ENCODE measurements at regions not wholly inside any gene's neighbourhood (a gene's known extent, or its start where the extent isn't known, plus 50 kb on each side); places are given as distances from the start of the nearest gene placed in this dataset.

- H3K36me3 ChIP-seq (ENCODE audit: low read depth), result peaks cover 50% of the 10 kb centered on the region; the same call in 1 of the 2 replicates
- H3K9me2 ChIP-seq (ENCODE audit: insufficient read depth), result no peaks in the 10 kb centered on the region
- H3K4me3 ChIP-seq, result no peak overlapping the region
- H2AFZ ChIP-seq, result no peak overlapping the region
- H3K9ac ChIP-seq, result no peak overlapping the region
- in situ Hi-C loops (cut with MboI), result no loop called here
- no peaks in the 10 kb centered on the region for H3K79me2 ChIP-seq (ENCODE audit: insufficient read depth)
- no peak for DNase-seq
- peaks cover 8% of the 10 kb centered on the region for H3F3A ChIP-seq (ENCODE audit: insufficient read depth)
- WGBS, 2 experiments (ENCODE audit: low coverage in 1 of 2, low lambda C conversion rate in 2 of 2, missing lambda C conversion rate in 2 of 2), result 52 to 63% methylated on average over 2 of the region's 2 CpGs
- peaks cover 3% of the 10 kb centered on the region; the same call in 1 of the 2 replicates for H3K4me1 ChIP-seq (ENCODE audit: insufficient read depth)
- no peaks in the 10 kb centered on the region for H4K20me1 ChIP-seq (ENCODE audit: insufficient read depth)
- no peak for TF ChIP-seq EZH2phosphoT487 (IDR thresholded peaks at IDR 0.05; ENCODE audit: insufficient read depth, low read depth)
- no peak for TF ChIP-seq EZH2 (IDR thresholded peaks at IDR 0.05; ENCODE audit: insufficient read depth, poor library complexity, severe bottlenecking)
- no peak overlapping the region for H3K27ac ChIP-seq
- no peak overlapping the region for H3K4me2 ChIP-seq (ENCODE audit: unreplicated experiment)
- no peaks in the 10 kb centered on the region for H3K27me3 ChIP-seq (replicated peaks; ENCODE audit: insufficient read depth)
- H3K9me3 ChIP-seq (ENCODE audit: low read depth), result no peaks in the 10 kb centered on the region
Observed at GRCh38 chr20:3325864-3326263, 81.6 kb downstream of the DNAAF9 start.

DNA sequence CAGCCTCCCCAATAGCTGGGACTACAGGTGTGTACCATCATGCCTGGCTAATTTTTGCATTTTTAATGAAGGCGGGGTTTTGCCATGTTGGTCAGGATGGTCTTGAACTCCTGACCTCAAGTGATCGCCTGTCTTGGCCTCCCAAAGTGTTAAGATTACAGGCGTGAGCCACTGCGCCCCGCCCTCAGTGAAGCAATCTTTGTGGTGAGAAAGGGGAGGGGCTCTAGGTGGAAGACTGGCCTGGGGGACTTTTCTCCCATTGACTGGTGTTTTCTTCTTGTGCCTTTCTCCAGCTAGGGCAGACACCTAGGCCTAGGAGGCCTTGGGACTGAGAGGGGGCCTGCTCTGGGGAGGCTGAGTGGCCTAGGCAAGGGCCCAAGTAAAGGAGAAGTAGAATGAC is 84.1 kb downstream of the DNAAF9 start:
- Histone ChIP-seq H2AFZ (no peak overlapping the region), H3K4me1 (ENCODE audit: insufficient read depth) (no peaks in the 10 kb centered on the region), H3K36me3 (ENCODE audit: low read depth) (peaks cover 42% of the 10 kb centered on the region; the same call in 1 of the 2 replicates), H3K9ac (no peak overlapping the region), H3K27ac (no peak overlapping the region), H3K79me2 (ENCODE audit: insufficient read depth) (no peaks in the 10 kb centered on the region), H3K27me3 (replicated peaks; ENCODE audit: insufficient read depth) (no peaks in the 10 kb centered on the region), H3K9me3 (ENCODE audit: low read depth) (no peaks in the 10 kb centered on the region), H3K4me2 (ENCODE audit: unreplicated experiment) (no peak overlapping the region), H3K9me2 (ENCODE audit: insufficient read depth) (no peaks in the 10 kb centered on the region), H4K20me1 (ENCODE audit: insufficient read depth) (no peaks in the 10 kb centered on the region), H3K4me3 (no peak overlapping the region), H3F3A (ENCODE audit: insufficient read depth) (no peaks in the 10 kb centered on the region)
- TF ChIP-seq EZH2phosphoT487 (IDR thresholded peaks at IDR 0.05; ENCODE audit: insufficient read depth, low read depth) (no peak), EZH2 (IDR thresholded peaks at IDR 0.05; ENCODE audit: insufficient read depth, poor library complexity, severe bottlenecking) (no peak)
- DNase-seq, result peak; percentile 16
- 79 to 80% methylated on average over 5 of the region's 5 CpGs for WGBS, 2 experiments (ENCODE audit: low coverage in 1 of 2, low lambda C conversion rate in 2 of 2, missing lambda C conversion rate in 2 of 2)
- in situ Hi-C loops (cut with MboI), result no loop called here

GRCh38 chr20:3318226-3318884 is 79.4 kb upstream of the SLC4A11 start:
- WGBS, 2 experiments (ENCODE audit: low coverage in 1 of 2, low lambda C conversion rate in 2 of 2, missing lambda C conversion rate in 2 of 2), result 91 to 93% methylated on average over 3 of the region's 3 CpGs
- Histone ChIP-seq H3K9me2 (ENCODE audit: insufficient read depth) (no peaks in the 10 kb centered on the region), H3K4me1 (ENCODE audit: insufficient read depth) (peaks cover 22% of the 10 kb centered on the region), H3F3A (ENCODE audit: insufficient read depth) (peaks cover 20% of the 10 kb centered on the region), H3K4me2 (ENCODE audit: unreplicated experiment) (no peak overlapping the region), H4K20me1 (ENCODE audit: insufficient read depth) (no peaks in the 10 kb centered on the region), H3K4me3 (no peak overlapping the region), H3K27me3 (replicated peaks; ENCODE audit: insufficient read depth) (no peaks in the 10 kb centered on the region), H3K36me3 (ENCODE audit: low read depth) (peaks cover 30% of the 10 kb centered on the region; the same call in 1 of the 2 replicates), H3K9ac (no peak overlapping the region), H3K27ac (no peak overlapping the region), H3K79me2 (ENCODE audit: insufficient read depth) (no peaks in the 10 kb centered on the region), H3K9me3 (ENCODE audit: low read depth) (no peaks in the 10 kb centered on the region), H2AFZ (no peak overlapping the region)
- in situ Hi-C loops (cut with MboI), result no loop called here
- DNase-seq, result no peak
- TF ChIP-seq EZH2phosphoT487 (IDR thresholded peaks at IDR 0.05; ENCODE audit: insufficient read depth, low read depth), result no peak
- TF ChIP-seq EZH2 (IDR thresholded peaks at IDR 0.05; ENCODE audit: insufficient read depth, poor library complexity, severe bottlenecking), result no peak

DNA sequence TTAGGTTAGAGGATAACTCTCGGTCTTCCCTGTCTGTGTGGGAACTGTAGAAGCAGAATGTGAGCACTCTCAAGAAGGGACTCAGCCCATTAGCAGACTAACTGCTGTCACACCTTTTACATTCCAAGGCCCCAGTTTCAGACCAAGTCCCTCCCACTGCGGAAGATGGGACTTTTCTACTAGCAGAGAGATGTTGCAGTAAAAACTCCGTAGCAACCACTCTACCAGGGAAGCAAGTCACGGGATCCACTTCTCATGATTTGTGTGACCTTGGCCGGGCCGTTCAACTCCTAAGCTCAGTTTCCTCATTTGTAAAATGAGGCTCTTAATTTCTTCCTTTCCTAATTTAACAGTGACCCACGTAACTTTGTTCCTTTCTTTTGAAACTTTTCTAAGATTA is 77.1 kb upstream of the SLC4A11 start:
- Histone ChIP-seq H3K27me3 (replicated peaks; ENCODE audit: insufficient read depth) (no peaks in the 10 kb centered on the region), H3K9ac (no peak overlapping the region), H3K27ac (no peak overlapping the region), H4K20me1 (ENCODE audit: insufficient read depth) (no peaks in the 10 kb centered on the region), H3K9me3 (ENCODE audit: low read depth) (no peaks in the 10 kb centered on the region), H2AFZ (no peak overlapping the region), H3K9me2 (ENCODE audit: insufficient read depth) (no peaks in the 10 kb centered on the region), H3F3A (ENCODE audit: insufficient read depth) (peaks cover 34% of the 10 kb centered on the region), H3K4me3 (no peak overlapping the region), H3K79me2 (ENCODE audit: insufficient read depth) (no peaks in the 10 kb centered on the region), H3K4me2 (ENCODE audit: unreplicated experiment) (no peak overlapping the region), H3K36me3 (ENCODE audit: low read depth) (peaks cover 27% of the 10 kb centered on the region; the same call in 1 of the 2 replicates), H3K4me1 (ENCODE audit: insufficient read depth) (peaks cover 34% of the 10 kb centered on the region)
- no peak for TF ChIP-seq EZH2phosphoT487 (IDR thresholded peaks at IDR 0.05; ENCODE audit: insufficient read depth, low read depth)
- no peak for TF ChIP-seq EZH2 (IDR thresholded peaks at IDR 0.05; ENCODE audit: insufficient read depth, poor library complexity, severe bottlenecking)
- WGBS, 2 experiments (ENCODE audit: low coverage in 1 of 2, low lambda C conversion rate in 2 of 2, missing lambda C conversion rate in 2 of 2), result 92 to 94% methylated on average over 7 of the region's 7 CpGs
- no peak for DNase-seq
- in situ Hi-C loops (cut with MboI), result no loop called here
